Muscle layer of colon (tissue), 2 donors: ENCODE measurements at regions not wholly inside any gene's neighbourhood (a gene's known extent, or its start where the extent isn't known, plus 50 kb on each side); places are given as distances from the start of the nearest gene placed in this dataset.

Experiments
- H3K27ac ChIP-seq: one replicate; pipeline ENCODE4 v1.7.0; 2013; ENCODE audit warnings: low read depth, mild to moderate bottlenecking, low read length, moderate library complexity
- H3K27me3 ChIP-seq, 2 donors: one replicate each; pipeline ENCODE4 v1.7.0; 2013; ENCODE audit warnings: low read length in 2 of 2, mild to moderate bottlenecking in 2 of 2; ENCODE audit not compliant: insufficient read depth in 2 of 2, control insufficient read depth in 1 of 2
- H3K36me3 ChIP-seq: one replicate; pipeline ENCODE4 v1.7.0; 2013; ENCODE audit warnings: mild to moderate bottlenecking, low read length; ENCODE audit not compliant: insufficient read depth
- H3K4me1 ChIP-seq: one replicate; pipeline ENCODE4 v1.7.0; 2013; ENCODE audit warnings: mild to moderate bottlenecking, low read length; ENCODE audit not compliant: insufficient read depth
- H3K4me3 ChIP-seq, 2 donors: one replicate each; pipeline ENCODE4 v1.7.0; 2013; ENCODE audit warnings: low read length in 2 of 2, low read depth in 1 of 2, mild to moderate bottlenecking in 1 of 2, moderate library complexity in 1 of 2
- H3K9ac ChIP-seq: one replicate; pipeline ENCODE4 v1.7.0; 2013; ENCODE audit warnings: low read length
- H3K9me3 ChIP-seq: one replicate; pipeline ENCODE4 v1.7.0; 2013; ENCODE audit warnings: mild to moderate bottlenecking, low read length
- donor health status: abdominal sarcoma.
- donor health status: Adenocarcinoma of cecum.

- H3K36me3 ChIP-seq, result no peaks in the 10 kb centered on the region
- no peak overlapping the region for H3K27ac ChIP-seq
- no peak overlapping the region for H3K9ac ChIP-seq
- no peak overlapping the region for H3K4me3 ChIP-seq
- H3K4me1 ChIP-seq, result no peaks in the 10 kb centered on the region
- H3K9me3 ChIP-seq, result no peaks in the 10 kb centered on the region
- no peaks in the 10 kb centered on the region for H3K27me3 ChIP-seq
Measured at GRCh38 chr7:101729241-101729883, 88.1 kb upstream of the CUX1 start.

- Histone ChIP-seq H3K9me3 (no peaks in the 10 kb centered on the region), H3K36me3 (no peaks in the 10 kb centered on the region), H3K27ac (no peak overlapping the region), H3K9ac (no peak overlapping the region), H3K4me3 (no peak overlapping the region), H3K4me1 (no peaks in the 10 kb centered on the region), H3K27me3 (no peaks in the 10 kb centered on the region)
Measured at GRCh38 chr7:101731502-101732084, 85.8 kb upstream of the CUX1 start.

GRCh38 chr7:101733713-101734475 is 83.5 kb upstream of the CUX1 start:
- Histone ChIP-seq H3K27ac (peak overlapping the region; percentile 19), H3K27me3 (no peaks in the 10 kb centered on the region)

GRCh38 chr7:101736084-101736483 is 81.3 kb upstream of the CUX1 start:
- Histone ChIP-seq H3K27ac (no peak overlapping the region), H3K9ac (no peak overlapping the region), H3K27me3 (no peaks in the 10 kb centered on the region), H3K4me3 (no peak overlapping the region), H3K36me3 (no peaks in the 10 kb centered on the region), H3K9me3 (no peaks in the 10 kb centered on the region), H3K4me1 (no peaks in the 10 kb centered on the region)

More at GRCh38 chr7:101733713-101734475, 83.5 kb upstream of the CUX1 start:
- Histone ChIP-seq H3K9ac (peak overlapping the region; percentile 33), H3K9me3 (no peaks in the 10 kb centered on the region), H3K4me1 (no peaks in the 10 kb centered on the region), H3K4me3 (peak overlapping the region; percentile 16 to 64), H3K36me3 (no peaks in the 10 kb centered on the region)

- Histone ChIP-seq H3K9me3 (no peaks in the 10 kb centered on the region), H3K9ac (no peak overlapping the region), H3K4me1 (no peaks in the 10 kb centered on the region), H3K36me3 (no peaks in the 10 kb centered on the region), H3K27ac (no peak overlapping the region), H3K4me3 (no peak overlapping the region), H3K27me3 (no peaks in the 10 kb centered on the region)
Measured at GRCh38 chr7:101739775-101740398, 77.5 kb upstream of the CUX1 start.

- no peaks in the 10 kb centered on the region for H3K27me3 ChIP-seq
- no peak overlapping the region for H3K9ac ChIP-seq
- H3K4me3 ChIP-seq, result no peak overlapping the region
- no peak overlapping the region for H3K27ac ChIP-seq
- H3K4me1 ChIP-seq, result no peaks in the 10 kb centered on the region
- H3K36me3 ChIP-seq, result no peaks in the 10 kb centered on the region
- H3K9me3 ChIP-seq, result no peaks in the 10 kb centered on the region
Measured at GRCh38 chr7:101740981-101741725, 76.3 kb upstream of the CUX1 start.

GRCh38 chr7:101743241-101743994 is 74.0 kb upstream of the CUX1 start:
- no peaks in the 10 kb centered on the region for H3K36me3 ChIP-seq
- peak overlapping the region; percentile 45 to 68 for H3K4me3 ChIP-seq
- no peak overlapping the region for H3K27ac ChIP-seq
- H3K9ac ChIP-seq, result no peak overlapping the region
- no peaks in the 10 kb centered on the region for H3K4me1 ChIP-seq
- peaks cover 0 to 8% of the 10 kb centered on the region in 2 donors for H3K27me3 ChIP-seq
- no peaks in the 10 kb centered on the region for H3K9me3 ChIP-seq

- peaks cover 0 to 8% of the 10 kb centered on the region in 2 donors for H3K27me3 ChIP-seq
Measured at GRCh38 chr7:101743995-101744360, 73.4 kb upstream of the CUX1 start.

GRCh38 chr7:101744588-101744987 is 72.8 kb upstream of the CUX1 start:
- no peak overlapping the region for H3K27ac ChIP-seq
- H3K27me3 ChIP-seq, result peaks cover 0 to 8% of the 10 kb centered on the region in 2 donors
- H3K4me1 ChIP-seq, result no peaks in the 10 kb centered on the region
- no peaks in the 10 kb centered on the region for H3K9me3 ChIP-seq
- no peak overlapping the region for H3K9ac ChIP-seq
- H3K36me3 ChIP-seq, result no peaks in the 10 kb centered on the region
- H3K4me3 ChIP-seq, result no peak overlapping the region

More at GRCh38 chr7:101743995-101744360, 73.4 kb upstream of the CUX1 start:
- Histone ChIP-seq H3K4me3 (peak overlapping the region in 1 of 2 donors; percentile 45), H3K36me3 (no peaks in the 10 kb centered on the region), H3K9me3 (no peaks in the 10 kb centered on the region), H3K4me1 (no peaks in the 10 kb centered on the region), H3K9ac (no peak overlapping the region), H3K27ac (no peak overlapping the region)

- H3K9me3 ChIP-seq, result no peaks in the 10 kb centered on the region
- no peaks in the 10 kb centered on the region for H3K4me1 ChIP-seq
- H3K27ac ChIP-seq, result no peak overlapping the region
- H3K36me3 ChIP-seq, result no peaks in the 10 kb centered on the region
- no peak overlapping the region for H3K4me3 ChIP-seq
- no peak overlapping the region for H3K9ac ChIP-seq
- H3K27me3 ChIP-seq, result peaks cover 0 to 8% of the 10 kb centered on the region in 2 donors
Measured at GRCh38 chr7:101746314-101746713, 71.1 kb upstream of the CUX1 start.
